Lower leg skin (tissue), 4 donors: ENCODE measurements at regions not wholly inside any gene's neighbourhood (a gene's known extent, or its start where the extent isn't known, plus 50 kb on each side); places are given as distances from the start of the nearest gene placed in this dataset.

ENCODE experiments used
- DNase-seq, 2 donors: peaks; one replicate each; pipeline ENCODE4 v3.0.0-alpha.2; 2019; ENCODE audit warnings: low spot score in 2 of 2
- H3K4me3 ChIP-seq: fragments of 200-600 bp; sonication (generic); 2 replicates; pipeline ENCODE4 v1.5.1; 2017; ENCODE audit warnings: mild to moderate bottlenecking, low read depth; ENCODE audit not compliant: poor library complexity, severe bottlenecking
- POLR2A ChIP-seq, 2 donors: fragments of 450-650 bp; IDR thresholded peaks; one replicate each; pipeline ENCODE4 v1.6.1; 2016 to 2017; ENCODE audit warnings: antibody characterized with exemption in 2 of 2, mild to moderate bottlenecking in 1 of 2, moderate library complexity in 1 of 2
- WGBS, 2 donors: methylation state at CpG; one replicate each; pipeline ENCODE4 v1.1.5; 2018; 5-methylcytosine and 5-hydroxymethylcytosine counted together
- intact Hi-C: fragments of 100-400 bp; cut with DNase I; formaldehyde crosslinking; loops from one replicate; pipeline ENCODE4 v1.15.0; 2023; ENCODE audit warnings: low total_unique reads
- TF ChIP-seq, protein P1 (sequence below), 3 donors: fragments of 450-650 bp; IDR thresholded peaks; one replicate each; pipeline ENCODE4 v1.5.1; 2016; ENCODE audit warnings: antibody characterized with exemption in 3 of 3, mild to moderate bottlenecking in 3 of 3, moderate library complexity in 2 of 3

GRCh38 chr4:58590722-58591121 lies 1480.5 kb upstream of the IGFBP7 start:
- intact Hi-C loops: no loop called here
- no peak for DNase-seq
- no peak for TF ChIP-seq POLR2A (IDR thresholded peaks at IDR 0.05)
- TF ChIP-seq, protein P1, sequence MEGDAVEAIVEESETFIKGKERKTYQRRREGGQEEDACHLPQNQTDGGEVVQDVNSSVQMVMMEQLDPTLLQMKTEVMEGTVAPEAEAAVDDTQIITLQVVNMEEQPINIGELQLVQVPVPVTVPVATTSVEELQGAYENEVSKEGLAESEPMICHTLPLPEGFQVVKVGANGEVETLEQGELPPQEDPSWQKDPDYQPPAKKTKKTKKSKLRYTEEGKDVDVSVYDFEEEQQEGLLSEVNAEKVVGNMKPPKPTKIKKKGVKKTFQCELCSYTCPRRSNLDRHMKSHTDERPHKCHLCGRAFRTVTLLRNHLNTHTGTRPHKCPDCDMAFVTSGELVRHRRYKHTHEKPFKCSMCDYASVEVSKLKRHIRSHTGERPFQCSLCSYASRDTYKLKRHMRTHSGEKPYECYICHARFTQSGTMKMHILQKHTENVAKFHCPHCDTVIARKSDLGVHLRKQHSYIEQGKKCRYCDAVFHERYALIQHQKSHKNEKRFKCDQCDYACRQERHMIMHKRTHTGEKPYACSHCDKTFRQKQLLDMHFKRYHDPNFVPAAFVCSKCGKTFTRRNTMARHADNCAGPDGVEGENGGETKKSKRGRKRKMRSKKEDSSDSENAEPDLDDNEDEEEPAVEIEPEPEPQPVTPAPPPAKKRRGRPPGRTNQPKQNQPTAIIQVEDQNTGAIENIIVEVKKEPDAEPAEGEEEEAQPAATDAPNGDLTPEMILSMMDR (IDR thresholded peaks at IDR 0.05): no peak
- 57 to 61% methylated on average over 2 of the region's 2 CpGs for WGBS, 2 donors
- no peak overlapping the region for H3K4me3 ChIP-seq

DNA sequence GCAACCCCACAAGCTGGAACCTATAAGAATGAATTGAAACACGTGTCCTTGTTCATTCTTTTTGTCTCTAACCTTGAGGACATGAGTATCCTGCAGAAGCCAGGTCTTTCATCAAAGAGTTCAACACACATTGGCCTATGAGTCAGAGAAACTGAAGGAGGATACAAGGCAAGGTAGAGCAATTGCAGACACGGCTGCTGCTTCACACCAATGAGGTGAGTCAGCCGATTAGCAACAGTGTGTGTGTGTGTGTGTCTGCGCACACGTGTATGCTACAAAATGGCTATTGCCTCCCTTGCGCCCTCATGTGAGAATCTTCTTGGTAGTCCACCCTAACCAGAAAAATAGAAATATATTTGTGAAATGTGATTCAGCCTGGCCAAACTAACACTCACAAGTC lies 1477.7 kb upstream of the IGFBP7 start:
- TF ChIP-seq, protein P1 (IDR thresholded peaks at IDR 0.05): no peak
- no peak for TF ChIP-seq POLR2A (IDR thresholded peaks at IDR 0.05)
- intact Hi-C loops: no loop called here
- WGBS, 2 donors: 82 to 84% methylated on average over 6 of the region's 6 CpGs
- no peak for DNase-seq
- H3K4me3 ChIP-seq: no peak overlapping the region

DNA sequence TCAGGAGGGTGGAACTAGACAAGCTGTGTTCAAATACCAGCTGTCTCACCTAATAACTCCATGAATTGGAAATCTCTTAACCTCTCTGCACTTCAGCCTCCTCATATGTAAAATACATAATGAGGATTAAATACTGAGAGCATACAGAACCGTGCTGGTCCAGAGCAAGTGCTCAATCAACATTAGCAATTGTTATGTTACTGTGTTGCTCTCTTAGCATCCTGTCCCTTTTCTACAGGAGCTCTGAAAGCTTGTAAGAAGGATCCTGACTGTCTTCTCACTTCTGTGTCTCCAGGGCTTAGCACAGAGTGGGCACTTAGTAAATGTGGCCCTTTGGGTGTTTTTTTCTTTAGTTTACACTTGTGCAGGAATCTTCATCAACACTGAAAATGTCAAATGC lies 1456.1 kb upstream of the IGFBP7 start:
- WGBS, 2 donors: 41 to 50% methylated on average over 1 of the region's 1 CpG
- no peak for DNase-seq
- intact Hi-C loops: no loop called here
- H3K4me3 ChIP-seq: no peak overlapping the region
- TF ChIP-seq POLR2A (IDR thresholded peaks at IDR 0.05): no peak
- TF ChIP-seq, protein P1 (IDR thresholded peaks at IDR 0.05): no peak

GRCh38 chr4:58564695-58565475 lies 1454.7 kb upstream of the IGFBP7 start:
- WGBS, 2 donors: 83 to 87% methylated on average over 6 of the region's 6 CpGs
- no peak overlapping the region for H3K4me3 ChIP-seq
- DNase-seq: no peak
- TF ChIP-seq POLR2A (IDR thresholded peaks at IDR 0.05): no peak
- TF ChIP-seq, protein P1 (IDR thresholded peaks at IDR 0.05): no peak
- intact Hi-C loops: no loop called here

DNA sequence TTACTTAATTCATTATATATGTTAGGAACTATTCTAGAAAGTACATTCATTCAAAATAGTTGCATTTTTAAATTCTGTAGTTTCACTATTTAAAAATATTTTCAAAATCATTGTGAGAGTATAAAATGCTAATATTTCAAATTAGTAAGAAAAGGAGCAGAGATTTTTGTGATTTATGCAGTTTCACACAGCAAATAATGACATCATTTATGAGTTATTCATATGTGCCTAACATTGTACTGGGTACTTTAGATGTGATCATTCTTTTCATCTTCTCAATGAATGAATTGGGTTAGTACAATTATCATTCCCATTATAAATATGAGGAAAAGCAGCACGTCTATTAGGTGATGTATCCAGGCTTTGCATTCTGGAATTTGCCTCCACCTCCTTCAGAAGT lies 1451.0 kb upstream of the IGFBP7 start:
- WGBS, 2 donors: 53 to 57% methylated on average over 1 of the region's 1 CpG
- no peak for TF ChIP-seq POLR2A (IDR thresholded peaks at IDR 0.05)
- TF ChIP-seq, protein P1 (IDR thresholded peaks at IDR 0.05): no peak
- no peak overlapping the region for H3K4me3 ChIP-seq
- intact Hi-C loops: no loop called here
- DNase-seq: no peak

GRCh38 chr4:58560736-58561135 lies 1450.6 kb upstream of the IGFBP7 start:
- TF ChIP-seq, protein P1 (IDR thresholded peaks at IDR 0.05): no peak
- TF ChIP-seq POLR2A (IDR thresholded peaks at IDR 0.05): no peak
- no peak for DNase-seq
- intact Hi-C loops: no loop called here
- no peak overlapping the region for H3K4me3 ChIP-seq
- 18 to 29% methylated on average over 1 of the region's 1 CpG for WGBS, 2 donors
